ENCODE measurements at regions not wholly inside any gene's neighbourhood (a gene's known extent, or its start where the extent isn't known, plus 50 kb on each side); places are given as distances from the start of the nearest gene placed in this dataset.
"Not testable (repeated sequence)": the region's sequence is repeated elsewhere in the genome, so short reads cannot be mapped to it uniquely, and the experiment has no call there.

GRCh38 chr14:87241018-87241768 lies 751.8 kb downstream of the GALC start:
- Histone ChIP-seq H3K27me3 (no peaks in the 10 kb centered on the region), H3K4me3 (no peak overlapping the region), H3K4me1 (no peaks in the 10 kb centered on the region), H3K27ac (no peak overlapping the region), H3K36me3 (no peaks in the 10 kb centered on the region), H3K9me3 (no peaks in the 10 kb centered on the region)
- no peak for DNase-seq (ENCODE audit: low spot score in 2 of 2)
- TF ChIP-seq POLR2A (IDR thresholded peaks at IDR 0.05), result no peak
- no peak for TF ChIP-seq CTCF (IDR thresholded peaks at IDR 0.05)
- no peak for TF ChIP-seq POLR2AphosphoS5 (IDR thresholded peaks at IDR 0.05)
- intact Hi-C loops (cut with DNase I; ENCODE audit: low total_unique reads), result no loop called here

- H3K9me3 ChIP-seq; H3K4me3 ChIP-seq; H3K27me3 ChIP-seq; DNase-seq (ENCODE audit: low spot score in 2 of 2); intact Hi-C loops (cut with DNase I; ENCODE audit: low total_unique reads); H3K4me1 ChIP-seq; H3K36me3 ChIP-seq; H3K27ac ChIP-seq: not testable (repeated sequence)
These were observed 752.7 kb downstream of the GALC start for GRCh38 chr14:87240319-87240718.

DNA sequence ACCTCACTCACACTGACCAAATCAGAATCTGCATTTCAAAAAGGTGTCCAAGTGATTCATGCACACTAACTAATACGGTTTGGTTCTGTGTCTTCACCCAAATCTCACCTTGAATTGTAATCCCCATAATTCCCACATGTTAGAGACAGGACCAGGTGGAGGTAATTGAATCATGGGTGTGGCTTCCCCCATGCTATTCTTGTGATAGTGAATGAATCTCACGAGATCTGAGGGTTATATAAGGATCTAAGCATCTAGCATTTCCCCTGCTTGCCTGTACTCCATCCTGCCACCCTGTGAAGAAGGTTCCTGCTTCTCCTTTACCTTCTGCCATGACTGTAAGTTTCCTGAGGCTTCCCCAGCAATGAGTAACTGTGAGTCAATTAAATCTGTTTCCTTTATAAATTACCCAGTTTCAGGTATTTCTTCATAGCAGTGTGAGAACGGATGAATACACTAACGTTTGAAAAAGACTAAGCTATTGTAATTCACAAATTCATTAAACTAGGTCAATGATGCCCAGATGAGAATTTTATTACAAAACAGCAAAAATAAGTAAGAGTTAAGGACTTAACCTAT lies 759.1 kb downstream of the GALC start:
- Histone ChIP-seq H3K4me3 (no peak overlapping the region), H3K27ac (no peak overlapping the region), H3K36me3 (no peaks in the 10 kb centered on the region), H3K4me1 (no peaks in the 10 kb centered on the region), H3K9me3 (no peaks in the 10 kb centered on the region), H3K27me3 (no peaks in the 10 kb centered on the region)
- TF ChIP-seq POLR2AphosphoS5 (IDR thresholded peaks at IDR 0.05) (no peak), CTCF (IDR thresholded peaks at IDR 0.05) (no peak), POLR2A (IDR thresholded peaks at IDR 0.05) (no peak)
- intact Hi-C loops (cut with DNase I; ENCODE audit: low total_unique reads), result no loop called here
- no peak for DNase-seq (ENCODE audit: low spot score in 2 of 2)

DNA sequence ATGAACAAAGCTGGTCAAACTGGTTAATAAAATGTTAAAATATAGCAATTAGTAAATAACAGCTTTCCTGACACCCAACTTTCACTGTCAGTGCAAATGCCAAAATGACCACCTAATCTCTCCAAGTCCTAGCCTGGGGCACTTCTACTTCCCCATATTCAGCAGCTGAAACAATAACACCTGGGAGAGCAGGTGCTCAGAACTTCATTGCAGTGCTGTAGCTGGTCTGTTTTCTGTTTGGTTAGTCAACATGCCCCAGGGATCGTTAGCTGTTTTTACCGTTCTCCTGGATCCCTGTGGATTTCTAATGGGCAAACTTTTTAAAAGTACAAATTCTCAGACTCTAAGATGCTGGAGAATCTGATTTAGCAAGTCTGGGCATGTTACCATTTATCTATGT lies 759.7 kb downstream of the GALC start:
- Histone ChIP-seq H3K4me3 (no peak overlapping the region), H3K36me3 (no peaks in the 10 kb centered on the region), H3K27ac (no peak overlapping the region), H3K4me1 (no peaks in the 10 kb centered on the region), H3K9me3 (no peaks in the 10 kb centered on the region), H3K27me3 (no peaks in the 10 kb centered on the region)
- no peak for DNase-seq (ENCODE audit: low spot score in 2 of 2)
- intact Hi-C loops (cut with DNase I; ENCODE audit: low total_unique reads), result no loop called here
- no peak for TF ChIP-seq POLR2A (IDR thresholded peaks at IDR 0.05)
- TF ChIP-seq CTCF (IDR thresholded peaks at IDR 0.05), result no peak
- no peak for TF ChIP-seq POLR2AphosphoS5 (IDR thresholded peaks at IDR 0.05)

- H3K4me1 ChIP-seq, result no peaks in the 10 kb centered on the region
These were observed 761.5 kb downstream of the GALC start for GRCh38 chr14:87231336-87232026.

More at GRCh38 chr14:87231336-87232026, 761.5 kb downstream of the GALC start:
- Histone ChIP-seq H3K27ac (no peak overlapping the region), H3K36me3 (no peaks in the 10 kb centered on the region), H3K27me3 (no peaks in the 10 kb centered on the region), H3K9me3 (no peaks in the 10 kb centered on the region), H3K4me3 (no peak overlapping the region)
- no peak for TF ChIP-seq POLR2A (IDR thresholded peaks at IDR 0.05)
- TF ChIP-seq CTCF (IDR thresholded peaks at IDR 0.05), result no peak
- TF ChIP-seq POLR2AphosphoS5 (IDR thresholded peaks at IDR 0.05), result no peak
- intact Hi-C loops (cut with DNase I; ENCODE audit: low total_unique reads), result no loop called here
- DNase-seq (ENCODE audit: low spot score in 2 of 2), result no peak

Data from breast epithelium (tissue), 4 donors.